GM12878 (cell line): ENCODE measurements at regions not wholly inside any gene's neighbourhood (a gene's known extent, or its start where the extent isn't known, plus 50 kb on each side); places are given as distances from the start of the nearest gene placed in this dataset.

ENCODE experiments used
- BCL11A ChIP-seq: IDR thresholded peaks from 2 replicates; pipeline ENCODE4 v1.6.1; 2011; ENCODE audit warnings: low read depth, low read length
- CREM ChIP-seq: IDR thresholded peaks from 2 replicates; pipeline ENCODE4 v1.6.1; 2014; ENCODE audit warnings: antibody characterized with exemption, low read depth
- FOS ChIP-seq: IDR thresholded peaks from 3 replicates; pipeline ENCODE4 v1.6.1; 2011; ENCODE audit warnings: borderline replicate concordance; ENCODE audit not compliant: insufficient read length; ENCODE audit errors: extremely low read depth
- GATAD2B ChIP-seq: fragments of 450-650 bp; conservative IDR thresholded peaks from 2 replicates; pipeline ENCODE4 v1.6.1; 2017; ENCODE audit warnings: low read depth, mild to moderate bottlenecking, moderate library complexity
- IKZF1 ChIP-seq: fragments of 450-650 bp; conservative IDR thresholded peaks from 2 replicates; pipeline ENCODE4 v1.6.1; 2017; ENCODE audit warnings: antibody characterized with exemption, mild to moderate bottlenecking
- NRF1 ChIP-seq: conservative IDR thresholded peaks from 2 replicates; pipeline ENCODE4 v1.6.1; 2011; ENCODE audit warnings: mild to moderate bottlenecking, low read depth, low read length, improper control_type of control experiment
- RBBP5 ChIP-seq: fragments of 200-600 bp; sonication (generic); conservative IDR thresholded peaks from 2 replicates; pipeline ENCODE4 v1.6.1; 2016
- SMC3 ChIP-seq: IDR thresholded peaks from 2 replicates; pipeline ENCODE4 v1.6.1; 2011; ENCODE audit warnings: low read length, improper control_type of control experiment, borderline replicate concordance
- SRF ChIP-seq, 2 experiments: IDR thresholded peaks; 2 replicates each; pipeline ENCODE4 v1.6.1; 2011; ENCODE audit warnings: low read depth in 2 of 2, low read length in 2 of 2, mild to moderate bottlenecking in 1 of 2, moderate library complexity in 1 of 2
- TF ChIP-seq, protein P1 (sequence below): fragments of 450-650 bp; IDR thresholded peaks from 2 replicates; pipeline ENCODE4 v1.6.1; 2017; ENCODE audit warnings: borderline replicate concordance
- TF ChIP-seq, protein P2 (sequence below): IDR thresholded peaks from 2 replicates; pipeline ENCODE4 v1.6.1; 2011; ENCODE audit warnings: borderline replicate concordance, low read depth, mild to moderate bottlenecking, moderate library complexity, low read length; ENCODE audit not compliant: insufficient read depth, poor library complexity, severe bottlenecking
- TF ChIP-seq, protein P3 (sequence below): fragments of 450-650 bp; IDR thresholded peaks from 2 replicates; pipeline ENCODE4 v1.6.1; 2016; ENCODE audit warnings: mild to moderate bottlenecking
- TF ChIP-seq, protein P4 (sequence below): fragments of 450-650 bp; IDR thresholded peaks from 2 replicates; pipeline ENCODE4 v1.6.1; 2016; ENCODE audit warnings: mild to moderate bottlenecking, moderate library complexity, borderline replicate concordance
- TF ChIP-seq, protein P5 (sequence below): fragments of 450-650 bp; IDR thresholded peaks from 2 replicates; pipeline ENCODE4 v1.6.1; 2017; ENCODE audit warnings: mild to moderate bottlenecking, moderate library complexity
- TF ChIP-seq, protein P6 (sequence below), 3 experiments: IDR thresholded peaks in 2 of 3; conservative IDR thresholded peaks in 1 of 3; 2 replicates each; pipeline ENCODE4 v1.5.1; 2011; ENCODE audit warnings: low read depth in 3 of 3, low read length in 3 of 3, mild to moderate bottlenecking in 3 of 3, control low read depth in 2 of 3, moderate library complexity in 2 of 3, inconsistent platforms in 1 of 3, mixed read lengths in 1 of 3; ENCODE audit not compliant: control insufficient read depth in 2 of 3, insufficient read depth in 1 of 3; ENCODE audit errors: extremely low read depth in 1 of 3

DNA sequence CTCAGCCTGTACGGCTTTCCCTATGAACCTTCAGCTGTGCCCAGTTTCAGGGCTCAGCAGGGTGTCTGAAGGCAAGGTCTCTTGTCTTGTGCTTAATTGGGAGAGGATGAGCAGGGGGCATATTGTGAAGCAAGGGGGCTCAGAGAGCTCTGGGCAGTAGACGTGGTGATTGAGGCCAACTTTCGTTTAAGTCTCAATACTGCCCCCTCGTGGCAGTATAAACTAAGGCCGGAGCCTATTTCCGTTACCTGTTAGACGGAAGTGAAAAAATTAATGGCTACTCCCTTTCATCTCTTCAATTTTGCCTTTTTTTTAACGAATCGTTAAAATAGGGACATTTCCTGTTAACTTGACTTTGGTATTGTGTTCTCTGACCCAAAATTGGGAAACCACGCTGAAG, 193.4 kb downstream of the TDRD15 start (continued):
- TF ChIP-seq GATAD2B (no peak), RBBP5 (no peak), SMC3 (peak; percentile 56; the same call in 1 of the 2 replicates), BCL11A (no peak), NRF1 (no peak), SRF (IDR thresholded peaks at IDR 0.05; ENCODE audit: low read depth in 2 of 2, low read length in 2 of 2) (no peak), CREM (no peak), IKZF1 (no peak), FOS (no peak)
- TF ChIP-seq, protein P1, sequence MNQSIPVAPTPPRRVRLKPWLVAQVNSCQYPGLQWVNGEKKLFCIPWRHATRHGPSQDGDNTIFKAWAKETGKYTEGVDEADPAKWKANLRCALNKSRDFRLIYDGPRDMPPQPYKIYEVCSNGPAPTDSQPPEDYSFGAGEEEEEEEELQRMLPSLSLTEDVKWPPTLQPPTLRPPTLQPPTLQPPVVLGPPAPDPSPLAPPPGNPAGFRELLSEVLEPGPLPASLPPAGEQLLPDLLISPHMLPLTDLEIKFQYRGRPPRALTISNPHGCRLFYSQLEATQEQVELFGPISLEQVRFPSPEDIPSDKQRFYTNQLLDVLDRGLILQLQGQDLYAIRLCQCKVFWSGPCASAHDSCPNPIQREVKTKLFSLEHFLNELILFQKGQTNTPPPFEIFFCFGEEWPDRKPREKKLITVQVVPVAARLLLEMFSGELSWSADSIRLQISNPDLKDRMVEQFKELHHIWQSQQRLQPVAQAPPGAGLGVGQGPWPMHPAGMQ = no peak
- TF ChIP-seq, protein P2, sequence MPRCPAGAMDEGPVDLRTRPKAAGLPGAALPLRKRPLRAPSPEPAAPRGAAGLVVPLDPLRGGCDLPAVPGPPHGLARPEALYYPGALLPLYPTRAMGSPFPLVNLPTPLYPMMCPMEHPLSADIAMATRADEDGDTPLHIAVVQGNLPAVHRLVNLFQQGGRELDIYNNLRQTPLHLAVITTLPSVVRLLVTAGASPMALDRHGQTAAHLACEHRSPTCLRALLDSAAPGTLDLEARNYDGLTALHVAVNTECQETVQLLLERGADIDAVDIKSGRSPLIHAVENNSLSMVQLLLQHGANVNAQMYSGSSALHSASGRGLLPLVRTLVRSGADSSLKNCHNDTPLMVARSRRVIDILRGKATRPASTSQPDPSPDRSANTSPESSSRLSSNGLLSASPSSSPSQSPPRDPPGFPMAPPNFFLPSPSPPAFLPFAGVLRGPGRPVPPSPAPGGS = no peak
- TF ChIP-seq, protein P3, sequence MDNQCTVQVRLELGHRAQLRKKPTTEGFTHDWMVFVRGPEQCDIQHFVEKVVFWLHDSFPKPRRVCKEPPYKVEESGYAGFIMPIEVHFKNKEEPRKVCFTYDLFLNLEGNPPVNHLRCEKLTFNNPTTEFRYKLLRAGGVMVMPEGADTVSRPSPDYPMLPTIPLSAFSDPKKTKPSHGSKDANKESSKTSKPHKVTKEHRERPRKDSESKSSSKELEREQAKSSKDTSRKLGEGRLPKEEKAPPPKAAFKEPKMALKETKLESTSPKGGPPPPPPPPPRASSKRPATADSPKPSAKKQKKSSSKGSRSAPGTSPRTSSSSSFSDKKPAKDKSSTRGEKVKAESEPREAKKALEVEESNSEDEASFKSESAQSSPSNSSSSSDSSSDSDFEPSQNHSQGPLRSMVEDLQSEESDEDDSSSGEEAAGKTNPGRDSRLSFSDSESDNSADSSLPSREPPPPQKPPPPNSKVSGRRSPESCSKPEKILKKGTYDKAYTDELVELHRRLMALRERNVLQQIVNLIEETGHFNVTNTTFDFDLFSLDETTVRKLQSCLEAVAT = no peak
- TF ChIP-seq, protein P4, sequence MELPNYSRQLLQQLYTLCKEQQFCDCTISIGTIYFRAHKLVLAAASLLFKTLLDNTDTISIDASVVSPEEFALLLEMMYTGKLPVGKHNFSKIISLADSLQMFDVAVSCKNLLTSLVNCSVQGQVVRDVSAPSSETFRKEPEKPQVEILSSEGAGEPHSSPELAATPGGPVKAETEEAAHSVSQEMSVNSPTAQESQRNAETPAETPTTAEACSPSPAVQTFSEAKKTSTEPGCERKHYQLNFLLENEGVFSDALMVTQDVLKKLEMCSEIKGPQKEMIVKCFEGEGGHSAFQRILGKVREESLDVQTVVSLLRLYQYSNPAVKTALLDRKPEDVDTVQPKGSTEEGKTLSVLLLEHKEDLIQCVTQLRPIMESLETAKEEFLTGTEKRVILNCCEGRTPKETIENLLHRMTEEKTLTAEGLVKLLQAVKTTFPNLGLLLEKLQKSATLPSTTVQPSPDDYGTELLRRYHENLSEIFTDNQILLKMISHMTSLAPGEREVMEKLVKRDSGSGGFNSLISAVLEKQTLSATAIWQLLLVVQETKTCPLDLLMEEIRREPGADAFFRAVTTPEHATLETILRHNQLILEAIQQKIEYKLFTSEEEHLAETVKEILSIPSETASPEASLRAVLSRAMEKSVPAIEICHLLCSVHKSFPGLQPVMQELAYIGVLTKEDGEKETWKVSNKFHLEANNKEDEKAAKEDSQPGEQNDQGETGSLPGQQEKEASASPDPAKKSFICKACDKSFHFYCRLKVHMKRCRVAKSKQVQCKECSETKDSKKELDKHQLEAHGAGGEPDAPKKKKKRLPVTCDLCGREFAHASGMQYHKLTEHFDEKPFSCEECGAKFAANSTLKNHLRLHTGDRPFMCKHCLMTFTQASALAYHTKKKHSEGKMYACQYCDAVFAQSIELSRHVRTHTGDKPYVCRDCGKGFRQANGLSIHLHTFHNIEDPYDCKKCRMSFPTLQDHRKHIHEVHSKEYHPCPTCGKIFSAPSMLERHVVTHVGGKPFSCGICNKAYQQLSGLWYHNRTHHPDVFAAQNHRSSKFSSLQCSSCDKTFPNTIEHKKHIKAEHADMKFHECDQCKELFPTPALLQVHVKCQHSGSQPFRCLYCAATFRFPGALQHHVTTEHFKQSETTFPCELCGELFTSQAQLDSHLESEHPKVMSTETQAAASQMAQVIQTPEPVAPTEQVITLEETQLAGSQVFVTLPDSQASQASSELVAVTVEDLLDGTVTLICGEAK = no peak
- TF ChIP-seq, protein P5, sequence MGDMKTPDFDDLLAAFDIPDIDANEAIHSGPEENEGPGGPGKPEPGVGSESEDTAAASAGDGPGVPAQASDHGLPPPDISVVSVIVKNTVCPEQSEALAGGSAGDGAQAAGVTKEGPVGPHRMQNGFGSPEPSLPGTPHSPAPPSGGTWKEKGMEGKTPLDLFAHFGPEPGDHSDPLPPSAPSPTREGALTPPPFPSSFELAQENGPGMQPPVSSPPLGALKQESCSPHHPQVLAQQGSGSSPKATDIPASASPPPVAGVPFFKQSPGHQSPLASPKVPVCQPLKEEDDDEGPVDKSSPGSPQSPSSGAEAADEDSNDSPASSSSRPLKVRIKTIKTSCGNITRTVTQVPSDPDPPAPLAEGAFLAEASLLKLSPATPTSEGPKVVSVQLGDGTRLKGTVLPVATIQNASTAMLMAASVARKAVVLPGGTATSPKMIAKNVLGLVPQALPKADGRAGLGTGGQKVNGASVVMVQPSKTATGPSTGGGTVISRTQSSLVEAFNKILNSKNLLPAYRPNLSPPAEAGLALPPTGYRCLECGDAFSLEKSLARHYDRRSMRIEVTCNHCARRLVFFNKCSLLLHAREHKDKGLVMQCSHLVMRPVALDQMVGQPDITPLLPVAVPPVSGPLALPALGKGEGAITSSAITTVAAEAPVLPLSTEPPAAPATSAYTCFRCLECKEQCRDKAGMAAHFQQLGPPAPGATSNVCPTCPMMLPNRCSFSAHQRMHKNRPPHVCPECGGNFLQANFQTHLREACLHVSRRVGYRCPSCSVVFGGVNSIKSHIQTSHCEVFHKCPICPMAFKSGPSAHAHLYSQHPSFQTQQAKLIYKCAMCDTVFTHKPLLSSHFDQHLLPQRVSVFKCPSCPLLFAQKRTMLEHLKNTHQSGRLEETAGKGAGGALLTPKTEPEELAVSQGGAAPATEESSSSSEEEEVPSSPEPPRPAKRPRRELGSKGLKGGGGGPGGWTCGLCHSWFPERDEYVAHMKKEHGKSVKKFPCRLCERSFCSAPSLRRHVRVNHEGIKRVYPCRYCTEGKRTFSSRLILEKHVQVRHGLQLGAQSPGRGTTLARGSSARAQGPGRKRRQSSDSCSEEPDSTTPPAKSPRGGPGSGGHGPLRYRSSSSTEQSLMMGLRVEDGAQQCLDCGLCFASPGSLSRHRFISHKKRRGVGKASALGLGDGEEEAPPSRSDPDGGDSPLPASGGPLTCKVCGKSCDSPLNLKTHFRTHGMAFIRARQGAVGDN = no peak
- TF ChIP-seq, protein P6, sequence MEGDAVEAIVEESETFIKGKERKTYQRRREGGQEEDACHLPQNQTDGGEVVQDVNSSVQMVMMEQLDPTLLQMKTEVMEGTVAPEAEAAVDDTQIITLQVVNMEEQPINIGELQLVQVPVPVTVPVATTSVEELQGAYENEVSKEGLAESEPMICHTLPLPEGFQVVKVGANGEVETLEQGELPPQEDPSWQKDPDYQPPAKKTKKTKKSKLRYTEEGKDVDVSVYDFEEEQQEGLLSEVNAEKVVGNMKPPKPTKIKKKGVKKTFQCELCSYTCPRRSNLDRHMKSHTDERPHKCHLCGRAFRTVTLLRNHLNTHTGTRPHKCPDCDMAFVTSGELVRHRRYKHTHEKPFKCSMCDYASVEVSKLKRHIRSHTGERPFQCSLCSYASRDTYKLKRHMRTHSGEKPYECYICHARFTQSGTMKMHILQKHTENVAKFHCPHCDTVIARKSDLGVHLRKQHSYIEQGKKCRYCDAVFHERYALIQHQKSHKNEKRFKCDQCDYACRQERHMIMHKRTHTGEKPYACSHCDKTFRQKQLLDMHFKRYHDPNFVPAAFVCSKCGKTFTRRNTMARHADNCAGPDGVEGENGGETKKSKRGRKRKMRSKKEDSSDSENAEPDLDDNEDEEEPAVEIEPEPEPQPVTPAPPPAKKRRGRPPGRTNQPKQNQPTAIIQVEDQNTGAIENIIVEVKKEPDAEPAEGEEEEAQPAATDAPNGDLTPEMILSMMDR (IDR thresholded peaks at IDR 0.05 in 2 of 3, conservative IDR thresholded peaks at IDR 0.05 in 1 of 3; ENCODE audit: control insufficient read depth in 2 of 3, extremely low read depth in 1 of 3, insufficient read depth in 1 of 3, low read depth in 3 of 3, low read length in 3 of 3) = peak; percentile 56 to 61 (median 58)
